Fibroblast of skin of right quadriceps (primary cell): ENCODE measurements at regions not wholly inside any gene's neighbourhood (a gene's known extent, or its start where the extent isn't known, plus 50 kb on each side); places are given as distances from the start of the nearest gene placed in this dataset.

ENCODE experiments used
- DNase-seq: peaks from one replicate; pipeline ENCODE4 v3.0.0-alpha.2; 2013

DNA sequence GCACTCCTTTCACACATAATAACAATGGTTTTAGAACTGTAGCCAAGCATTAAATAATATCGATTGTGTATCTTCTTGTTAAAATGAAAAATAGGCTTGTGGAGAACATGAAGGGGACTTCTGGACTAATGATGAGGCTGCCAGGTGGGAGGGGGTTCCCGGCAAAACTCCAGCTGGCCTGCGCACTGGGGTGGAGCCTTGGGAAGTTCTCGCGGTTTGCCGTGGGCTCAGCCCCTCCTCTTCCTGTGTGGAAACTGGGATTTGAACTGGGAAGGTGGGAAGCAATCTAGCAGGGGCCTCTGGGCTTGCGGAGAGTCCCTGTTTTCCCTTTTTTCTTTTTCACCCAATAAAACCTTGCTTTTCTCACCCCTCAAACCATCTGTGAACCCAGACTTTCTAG lies 113.7 kb upstream of the SLITRK1 start:
- DNase-seq, result no peak

DNA sequence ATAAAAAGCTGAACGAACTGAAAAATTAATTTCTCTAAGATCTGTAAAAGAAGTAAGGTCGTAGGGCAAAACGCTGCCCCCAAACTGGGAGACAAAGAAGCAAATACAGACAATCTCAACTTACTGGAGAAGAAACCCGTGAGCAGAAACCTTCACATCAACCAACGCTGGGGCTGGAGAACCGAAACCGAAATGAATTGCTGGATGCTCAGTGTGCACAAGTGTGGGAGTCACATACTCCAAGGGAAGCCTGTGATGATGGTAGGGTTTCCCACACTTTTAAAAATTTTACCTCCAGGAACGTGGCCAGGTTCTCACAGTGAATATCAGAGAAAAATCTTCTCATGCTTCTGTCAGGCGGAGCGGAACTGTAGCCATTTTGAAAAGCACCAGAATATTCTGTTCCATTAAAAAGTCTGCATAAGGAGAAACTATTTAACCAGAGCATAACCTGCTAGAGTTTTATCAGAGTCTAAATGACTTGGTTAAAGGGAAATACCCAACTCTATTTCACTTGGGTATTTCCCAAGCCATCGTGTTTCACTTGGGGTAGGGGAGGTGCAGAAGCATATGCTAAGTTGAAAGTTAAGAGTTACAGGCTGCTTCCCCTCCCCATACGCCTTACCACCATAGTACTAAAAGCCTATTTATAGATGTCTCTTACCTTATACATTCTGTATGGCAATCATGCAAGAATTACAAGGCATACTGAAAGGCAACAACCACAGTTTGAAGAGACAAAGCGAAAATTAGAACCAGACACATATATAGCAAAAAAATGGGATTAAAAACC lies 110.5 kb upstream of the SLITRK1 start:
- no peak for DNase-seq

- DNase-seq, result no peak
Measured at GRCh38 chr13:83987394-83987793, 105.1 kb upstream of the SLITRK1 start.

GRCh38 chr13:83984793-83985192 lies 102.5 kb upstream of the SLITRK1 start:
- no peak for DNase-seq

- DNase-seq, result no peak
Measured at GRCh38 chr13:83980331-83980730, 98.1 kb upstream of the SLITRK1 start.

GRCh38 chr13:83975655-83976165 lies 93.4 kb upstream of the SLITRK1 start:
- no peak for DNase-seq

DNA sequence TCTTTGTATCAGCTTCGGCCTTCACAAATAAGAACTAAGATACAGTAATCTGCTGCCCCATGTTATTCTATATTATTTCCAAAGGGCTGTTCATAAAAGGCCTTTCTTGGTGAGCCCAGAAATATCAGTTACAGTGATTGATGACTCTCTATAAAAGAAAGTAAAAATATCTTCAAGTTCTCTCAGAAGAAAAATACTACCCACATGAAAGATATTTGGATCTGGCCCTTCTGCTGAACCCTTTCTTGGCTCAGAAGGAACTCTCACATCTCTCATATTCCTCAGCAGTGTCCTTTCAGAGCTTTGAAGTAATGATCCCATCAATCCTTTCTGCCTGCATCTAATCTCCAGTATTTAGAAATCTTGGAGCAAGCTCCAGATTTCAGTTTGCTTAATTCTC lies 76.3 kb upstream of the SLITRK1 start:
- DNase-seq, result no peak

DNA sequence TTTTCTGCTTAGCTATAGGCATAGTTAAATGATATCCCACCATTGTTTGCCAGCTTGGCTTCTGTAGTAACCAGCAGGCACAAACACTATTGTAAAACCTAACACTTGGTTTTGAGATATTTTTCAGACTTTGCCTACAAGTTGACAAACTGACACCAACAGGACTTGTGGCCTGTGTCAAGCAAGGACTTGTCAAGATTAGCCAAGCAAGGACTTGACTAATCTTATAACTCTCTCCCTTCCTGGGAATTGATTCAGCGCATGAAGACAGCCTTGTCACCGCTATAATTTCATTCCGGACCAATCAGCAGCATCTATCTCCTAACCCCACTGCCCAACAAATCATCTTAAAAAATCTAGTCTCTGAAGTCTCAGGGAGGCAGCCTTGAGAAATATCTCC lies 72.7 kb upstream of the SLITRK1 start:
- no peak for DNase-seq

- DNase-seq, result no peak
Measured at GRCh38 chr13:83953916-83954315, 71.6 kb upstream of the SLITRK1 start.

- no peak for DNase-seq
Measured at GRCh38 chr13:83950293-83950692, 68.0 kb upstream of the SLITRK1 start.

GRCh38 chr13:83943530-83944279 lies 61.4 kb upstream of the SLITRK1 start:
- no peak for DNase-seq

DNA sequence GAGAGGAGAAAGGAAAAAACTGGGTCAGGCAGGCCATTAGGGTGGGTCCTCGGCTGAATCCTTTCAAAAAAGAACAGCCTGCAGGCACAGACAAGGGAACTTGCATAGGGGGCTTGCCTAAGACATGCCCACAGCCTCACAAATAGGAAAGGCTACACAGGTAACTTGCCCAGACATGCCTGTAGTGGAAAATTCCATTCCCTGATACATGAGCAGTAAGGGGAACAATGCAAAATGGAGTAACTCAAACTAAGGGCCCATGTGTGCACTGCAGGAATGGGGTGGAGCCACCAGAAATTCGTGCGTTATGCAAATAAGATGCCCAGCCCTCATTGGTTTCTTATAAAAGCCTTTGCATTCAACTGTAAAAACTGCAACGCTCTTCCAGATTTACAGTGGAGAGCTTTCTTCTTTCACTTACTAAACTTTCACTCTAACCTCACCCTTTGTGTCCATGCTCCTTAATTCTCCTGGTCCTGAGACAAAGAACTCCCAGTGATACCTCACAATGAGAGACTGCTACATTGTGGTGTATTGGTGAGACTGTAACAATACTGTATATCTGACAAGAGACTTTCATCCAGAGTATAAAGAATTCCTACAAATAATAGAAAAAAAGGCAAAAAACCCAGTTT lies 59.5 kb upstream of the SLITRK1 start:
- no peak for DNase-seq

DNA sequence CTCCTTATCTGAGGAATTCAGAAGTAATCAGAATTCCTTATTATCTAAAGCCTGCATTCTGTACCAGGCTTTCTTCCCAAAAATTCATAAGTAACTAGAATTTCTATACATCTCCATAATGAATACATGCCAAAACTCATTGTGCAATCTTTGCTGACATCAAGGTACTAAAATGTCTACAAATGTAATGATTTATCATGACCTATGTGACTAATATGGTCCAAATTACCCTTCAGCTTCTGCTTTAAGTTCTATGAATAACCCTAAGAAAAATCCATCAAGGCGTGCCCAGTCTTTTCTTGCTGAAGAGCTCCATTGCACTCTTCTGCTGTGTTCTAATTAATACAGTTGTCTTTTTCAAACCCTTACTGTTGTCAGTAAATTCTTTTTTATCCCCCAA lies 58.5 kb upstream of the SLITRK1 start:
- DNase-seq, result peak; percentile 84

DNA sequence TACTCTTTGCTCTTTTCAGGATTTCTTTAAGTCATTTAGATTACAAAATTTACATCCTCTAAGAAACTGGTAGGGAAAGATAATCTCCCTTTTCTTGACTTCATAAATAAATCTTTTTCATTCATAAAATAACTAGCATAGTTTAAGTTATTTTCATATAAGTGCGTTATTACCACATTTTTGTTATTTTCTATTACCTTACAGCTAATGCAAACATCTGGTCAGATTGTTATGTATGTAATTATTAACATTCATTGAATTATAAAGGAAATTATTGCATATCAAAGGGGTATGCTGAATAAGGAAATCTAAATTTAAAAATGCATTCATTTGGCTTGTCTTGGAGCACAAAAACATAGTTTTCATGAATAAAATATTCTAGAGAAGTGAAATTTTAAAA lies 55.3 kb upstream of the SLITRK1 start:
- no peak for DNase-seq

GRCh38 chr13:83935566-83935965 lies 53.3 kb upstream of the SLITRK1 start:
- no peak for DNase-seq
